ENCODE measurements at regions not wholly inside any gene's neighbourhood (a gene's known extent, or its start where the extent isn't known, plus 50 kb on each side); places are given as distances from the start of the nearest gene placed in this dataset.

DNA sequence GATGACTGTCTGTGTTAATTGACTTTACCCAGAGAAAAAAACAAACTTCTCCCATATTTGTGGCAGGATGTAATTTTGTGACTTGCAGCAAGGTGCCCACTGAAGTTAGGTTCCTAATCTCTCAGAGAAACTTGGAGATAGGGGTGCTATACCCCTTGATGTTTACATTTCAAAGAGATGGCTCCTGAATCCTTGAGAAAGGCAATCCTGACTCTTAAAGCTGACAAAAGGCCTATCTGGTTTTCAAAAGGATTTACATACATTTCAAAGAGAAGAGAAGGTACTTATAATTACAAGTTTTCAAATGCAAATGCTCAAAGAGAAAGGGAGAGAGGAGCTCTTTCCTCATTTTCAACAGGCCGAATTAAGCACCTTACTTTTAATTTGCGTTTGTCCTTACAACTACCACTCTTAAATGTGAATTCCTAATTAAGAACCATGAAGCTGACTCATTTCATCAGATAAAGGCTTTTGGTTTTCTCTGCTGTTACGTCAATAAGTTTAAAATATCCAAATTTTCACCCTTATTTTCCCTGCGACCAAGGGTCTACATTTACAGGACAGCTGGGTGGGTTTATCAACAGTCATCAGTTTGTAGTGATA, 711.8 kb upstream of the MAP3K7 start:
- H3K9me3 ChIP-seq (ENCODE audit: insufficient read depth, low read depth) = no peaks in the 10 kb centered on the region
- H3K36me3 ChIP-seq (ENCODE audit: low read depth) = no peaks in the 10 kb centered on the region
- H3K27me3 ChIP-seq (ENCODE audit: insufficient read depth, low read depth) = no peaks in the 10 kb centered on the region
- no peaks in the 10 kb centered on the region for H3K79me2 ChIP-seq (ENCODE audit: low read depth)
- TF ChIP-seq CTCF (conservative IDR thresholded peaks at IDR 0.05) (no peak), EZH2 (IDR thresholded peaks at IDR 0.05; ENCODE audit: low read depth) (no peak)
- H3K4me1 ChIP-seq (replicated peaks; ENCODE audit: insufficient read depth) = no peaks in the 10 kb centered on the region
- no peak overlapping the region for H3K4me3 ChIP-seq
- POLR2A ChIA-PET (ENCODE audit: unreplicated experiment) = no interaction called here
- H3K27ac ChIP-seq = no peak overlapping the region
- H2AFZ ChIP-seq = no peak overlapping the region
- no peak for DNase-seq
- BruUV-seq (replicated peaks) = no TSS peak
- no peak overlapping the region for H3K4me2 ChIP-seq
- intact Hi-C loops (cut with micrococcal nuclease; ENCODE audit: unreplicated experiment) = no loop called here
- H3K9me2 ChIP-seq (ENCODE audit: insufficient read depth) = no peaks in the 10 kb centered on the region
- no peaks in the 10 kb centered on the region for H4K20me1 ChIP-seq (ENCODE audit: insufficient read depth)
- CTCF ChIA-PET = no interaction called here
- no peaks in the 10 kb centered on the region for H3F3A ChIP-seq (ENCODE audit: insufficient read depth, low read depth)

- Histone ChIP-seq H3K27ac (no peak overlapping the region), H3K4me1 (replicated peaks; ENCODE audit: insufficient read depth) (no peaks in the 10 kb centered on the region), H3K9me2 (ENCODE audit: insufficient read depth) (no peaks in the 10 kb centered on the region), H3K79me2 (ENCODE audit: low read depth) (no peaks in the 10 kb centered on the region), H3K4me3 (no peak overlapping the region), H4K20me1 (ENCODE audit: insufficient read depth) (no peaks in the 10 kb centered on the region), H3K27me3 (ENCODE audit: insufficient read depth, low read depth) (no peaks in the 10 kb centered on the region), H2AFZ (no peak overlapping the region), H3K4me2 (no peak overlapping the region), H3F3A (ENCODE audit: insufficient read depth, low read depth) (no peaks in the 10 kb centered on the region), H3K36me3 (ENCODE audit: low read depth) (no peaks in the 10 kb centered on the region), H3K9me3 (ENCODE audit: insufficient read depth, low read depth) (no peaks in the 10 kb centered on the region)
- TF ChIP-seq EZH2 (IDR thresholded peaks at IDR 0.05; ENCODE audit: low read depth) (no peak), CTCF (conservative IDR thresholded peaks at IDR 0.05) (no peak)
- intact Hi-C loops (cut with micrococcal nuclease; ENCODE audit: unreplicated experiment) = no loop called here
- CTCF ChIA-PET = no interaction called here
- no TSS peak for BruUV-seq (replicated peaks)
- DNase-seq = no peak
- POLR2A ChIA-PET (ENCODE audit: unreplicated experiment) = no interaction called here
These were observed 706.5 kb upstream of the MAP3K7 start for GRCh38 chr6:91293395-91293794.

GRCh38 chr6:91291071-91291470, 704.2 kb upstream of the MAP3K7 start:
- intact Hi-C loops (cut with micrococcal nuclease; ENCODE audit: unreplicated experiment) = no loop called here
- no peak for DNase-seq
- CTCF ChIA-PET = no interaction called here

More at GRCh38 chr6:91291071-91291470, 704.2 kb upstream of the MAP3K7 start:
- no peak overlapping the region for H3K27ac ChIP-seq
- BruUV-seq (replicated peaks) = no TSS peak
- H3K4me1 ChIP-seq (replicated peaks; ENCODE audit: insufficient read depth) = no peaks in the 10 kb centered on the region
- no peaks in the 10 kb centered on the region for H4K20me1 ChIP-seq (ENCODE audit: insufficient read depth)
- H3K36me3 ChIP-seq (ENCODE audit: low read depth) = no peaks in the 10 kb centered on the region
- no peaks in the 10 kb centered on the region for H3K9me3 ChIP-seq (ENCODE audit: insufficient read depth, low read depth)
- no peaks in the 10 kb centered on the region for H3K27me3 ChIP-seq (ENCODE audit: insufficient read depth, low read depth)
- no peaks in the 10 kb centered on the region for H3K79me2 ChIP-seq (ENCODE audit: low read depth)
- TF ChIP-seq EZH2 (IDR thresholded peaks at IDR 0.05; ENCODE audit: low read depth) (no peak), CTCF (conservative IDR thresholded peaks at IDR 0.05) (no peak)
- no peaks in the 10 kb centered on the region for H3F3A ChIP-seq (ENCODE audit: insufficient read depth, low read depth)
- H3K4me2 ChIP-seq = no peak overlapping the region
- POLR2A ChIA-PET (ENCODE audit: unreplicated experiment) = no interaction called here
- H2AFZ ChIP-seq = no peak overlapping the region
- no peak overlapping the region for H3K4me3 ChIP-seq
- H3K9me2 ChIP-seq (ENCODE audit: insufficient read depth) = no peaks in the 10 kb centered on the region
